GM21515 (cell line): ENCODE measurements at regions not wholly inside any gene's neighbourhood (a gene's known extent, or its start where the extent isn't known, plus 50 kb on each side); places are given as distances from the start of the nearest gene placed in this dataset.

Source experiments
- ATAC-seq: cut with Tn5 transposase; IDR thresholded peaks from one replicate; pipeline ENCODE4 v1.9.1; 2021; ENCODE audit not compliant: unreplicated experiment

- ATAC-seq = no peak
Observed at GRCh38 chr1:83596331-83596730, 402.6 kb downstream of the TTLL7 start.

DNA sequence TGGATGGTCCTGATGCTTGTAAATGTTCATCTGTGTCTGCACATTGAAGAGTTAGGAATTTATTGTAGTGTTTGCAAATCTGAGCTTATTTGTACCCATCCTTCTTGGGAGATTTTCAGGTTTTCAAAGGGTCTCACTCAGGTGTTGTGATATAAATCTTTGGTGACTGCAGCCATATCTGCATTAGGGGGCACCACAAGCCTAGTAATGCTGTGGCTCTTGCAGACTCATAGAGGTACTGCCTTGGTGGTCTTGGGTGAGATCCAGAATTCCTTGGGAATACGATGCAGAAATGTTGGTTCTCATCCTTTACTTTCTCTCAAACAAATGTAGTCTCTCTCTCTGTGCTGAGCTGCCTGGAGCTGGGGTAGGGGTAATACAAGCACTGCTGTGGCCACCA lies 405.9 kb downstream of the TTLL7 start:
- ATAC-seq = no peak

DNA sequence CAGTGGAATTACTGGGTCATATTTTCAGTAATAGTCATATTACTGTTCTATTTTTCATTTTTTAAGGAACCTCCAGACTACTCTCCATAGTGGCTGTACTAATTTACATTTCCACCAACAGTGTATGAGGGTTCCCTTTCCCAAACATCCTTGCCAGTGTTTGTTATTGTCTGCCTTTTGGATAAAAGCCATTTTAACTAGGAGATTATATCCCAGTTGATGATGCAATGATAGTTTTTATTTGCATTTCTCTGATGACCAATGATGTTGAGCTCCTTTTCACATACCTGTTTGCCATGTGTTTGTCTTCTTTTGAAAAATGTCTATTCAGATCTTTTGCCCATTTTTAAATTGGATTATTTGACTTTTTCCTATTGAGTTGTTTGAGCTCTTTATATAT lies 410.8 kb downstream of the TTLL7 start:
- ATAC-seq = no peak

GRCh38 chr1:83583351-83584014 lies 415.4 kb downstream of the TTLL7 start:
- no peak for ATAC-seq

DNA sequence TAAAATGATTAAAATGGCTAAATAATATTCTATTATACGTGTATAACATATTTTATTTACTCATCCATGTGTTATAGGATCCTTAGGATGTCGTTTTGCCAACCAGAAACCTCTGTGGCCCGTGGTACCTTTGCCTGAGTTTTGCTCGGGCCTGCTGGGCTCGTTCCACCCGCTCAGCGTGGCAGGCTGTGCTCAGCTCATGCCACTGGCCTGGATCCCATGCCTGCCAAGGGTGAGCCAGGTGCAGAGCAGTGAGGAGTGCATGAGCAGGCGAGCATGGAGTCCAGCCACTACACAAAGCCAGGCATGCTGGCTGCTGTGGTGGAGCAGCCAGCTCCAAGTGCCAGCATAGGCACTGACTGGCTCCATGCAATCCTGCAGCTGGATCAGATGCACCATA lies 417.2 kb downstream of the TTLL7 start:
- no peak for ATAC-seq

GRCh38 chr1:83574791-83575190 lies 424.1 kb downstream of the TTLL7 start:
- ATAC-seq = no peak

DNA sequence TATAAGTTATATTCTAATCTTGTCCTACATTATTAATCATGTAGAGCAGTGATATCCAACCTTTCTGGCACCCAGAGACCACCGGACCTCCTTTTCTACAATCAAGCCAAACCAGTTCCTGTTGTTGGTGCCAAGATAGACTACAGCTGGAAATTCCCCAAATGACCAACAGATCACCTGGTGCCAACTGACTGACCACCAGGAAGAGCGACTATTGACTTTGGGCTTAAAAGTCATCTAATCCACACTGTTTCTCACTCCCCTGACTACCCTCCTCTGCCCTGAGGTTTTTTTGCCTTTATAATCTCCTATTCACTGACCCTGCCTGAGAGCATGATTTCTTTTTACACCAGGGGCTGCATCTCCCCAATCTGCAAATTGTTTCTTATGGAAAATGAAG lies 425.2 kb downstream of the TTLL7 start:
- no peak for ATAC-seq

DNA sequence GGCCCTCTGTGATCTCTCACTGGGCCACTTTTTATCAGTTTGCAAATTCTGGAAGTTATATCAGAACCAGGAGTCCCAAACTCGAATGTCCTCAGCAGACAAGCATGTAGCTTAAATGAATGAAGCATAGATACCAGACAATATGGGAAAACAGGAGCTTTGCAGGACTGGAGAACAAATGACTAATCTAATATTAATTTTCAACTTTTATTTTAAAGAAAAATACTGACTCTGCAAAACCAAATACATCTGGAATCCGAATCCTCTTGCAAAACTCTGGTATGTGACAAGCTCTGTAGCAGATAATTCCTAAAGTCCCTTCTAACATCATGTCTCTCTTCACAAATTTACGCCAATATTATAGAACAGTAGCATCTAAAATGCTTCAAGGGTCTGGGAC lies 427.4 kb downstream of the TTLL7 start:
- no peak for ATAC-seq

GRCh38 chr1:83561346-83561745 lies 437.6 kb downstream of the TTLL7 start:
- ATAC-seq = no peak

DNA sequence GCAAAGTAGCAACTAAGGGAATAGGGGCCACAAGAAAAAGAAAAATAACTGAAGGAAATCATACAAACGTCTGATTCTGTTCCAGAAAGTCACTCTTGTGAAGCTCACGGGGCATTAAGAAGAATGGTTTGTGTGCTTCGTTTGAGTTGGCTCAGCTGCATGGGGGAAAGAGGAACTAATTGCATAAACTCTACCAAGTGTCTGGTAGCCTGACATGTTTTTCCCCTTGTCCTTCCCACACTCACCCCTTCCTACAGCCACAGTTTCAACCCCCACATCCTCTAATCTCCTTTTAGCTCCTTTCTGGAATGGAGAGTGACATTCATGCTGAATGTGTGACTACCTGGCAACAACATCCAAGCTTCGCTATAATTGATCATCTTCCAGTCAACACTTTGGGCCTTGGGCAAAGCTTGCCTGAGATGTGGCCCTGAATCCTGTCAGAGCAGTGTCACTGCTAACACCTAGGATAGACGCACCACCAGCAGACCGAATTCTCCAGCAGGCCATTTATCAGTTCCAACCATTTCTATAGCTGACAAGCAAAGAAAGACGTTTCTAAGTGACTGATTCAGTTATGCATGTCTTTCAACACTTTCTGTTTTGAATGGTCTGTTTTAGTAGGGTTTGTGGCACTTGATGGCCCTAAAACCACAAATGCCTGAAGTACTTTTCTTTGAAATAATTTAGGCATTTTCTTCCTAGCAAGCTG lies 439.6 kb downstream of the TTLL7 start:
- ATAC-seq = no peak

DNA sequence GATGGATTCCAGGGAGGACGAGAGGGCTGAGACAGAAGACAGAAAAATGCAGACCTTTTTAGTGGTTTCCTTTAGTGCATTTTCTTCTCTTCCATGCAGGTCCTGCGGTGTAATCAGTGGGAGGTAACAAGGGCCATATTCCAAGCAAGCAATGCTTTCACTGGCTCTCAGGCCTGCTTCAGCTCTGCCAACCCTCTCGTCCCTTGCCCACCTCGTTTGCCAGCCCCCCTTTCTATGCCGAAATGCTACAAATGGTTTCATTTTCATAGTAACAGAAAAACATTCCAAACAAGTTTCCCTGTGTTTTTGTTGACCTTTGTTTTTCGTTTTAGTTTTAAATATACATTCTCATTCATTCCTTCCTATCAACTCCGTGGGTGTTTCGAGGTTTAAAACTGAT lies 443.1 kb downstream of the TTLL7 start:
- ATAC-seq = no peak

DNA sequence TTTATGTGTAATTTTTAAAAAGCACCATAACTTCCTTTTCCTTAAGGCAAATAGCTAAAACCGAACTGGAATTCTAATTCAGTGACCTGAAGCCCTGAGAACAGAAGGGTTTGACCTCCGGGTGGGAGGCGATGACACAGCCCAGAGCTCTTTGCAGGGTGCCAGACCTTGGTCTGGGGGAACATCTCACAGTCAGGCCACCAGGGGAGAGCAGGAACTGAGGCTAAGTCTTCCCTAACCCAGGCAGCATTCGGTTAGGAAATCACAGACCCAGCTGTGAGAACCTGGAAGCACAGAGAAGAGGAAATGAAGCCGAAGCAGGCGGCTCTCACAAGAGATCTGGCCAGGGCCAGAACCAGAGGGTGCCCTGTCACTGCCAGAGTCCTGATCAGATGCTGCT lies 444.8 kb downstream of the TTLL7 start:
- ATAC-seq = no peak

DNA sequence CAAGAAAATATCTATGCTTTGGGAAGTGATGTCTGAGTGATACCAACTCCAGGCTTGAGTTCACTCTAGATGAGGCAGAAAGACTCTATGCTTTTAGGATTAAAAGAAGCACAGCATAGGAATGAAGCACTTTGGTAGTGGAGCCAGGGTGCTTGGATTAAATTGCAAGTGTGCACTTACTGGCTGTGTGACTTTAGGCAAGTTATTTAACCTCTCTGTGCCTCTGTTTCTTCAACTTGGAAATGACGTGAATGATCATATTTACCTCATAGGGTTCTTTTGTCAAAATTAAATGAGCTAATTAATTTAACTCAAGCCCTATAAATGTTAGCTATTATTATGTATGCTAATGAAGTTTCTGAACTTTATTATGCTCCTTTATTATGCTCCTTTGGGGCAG lies 446.1 kb downstream of the TTLL7 start:
- no peak for ATAC-seq

GRCh38 chr1:83548311-83548710 lies 450.6 kb downstream of the TTLL7 start:
- no peak for ATAC-seq

- ATAC-seq = no peak
Observed at GRCh38 chr1:83547901-83548300, 451.0 kb downstream of the TTLL7 start.

- ATAC-seq = no peak
Observed at GRCh38 chr1:83546874-83547273, 452.1 kb downstream of the TTLL7 start.

GRCh38 chr1:83545066-83545862 lies 453.7 kb downstream of the TTLL7 start:
- ATAC-seq = no peak

DNA sequence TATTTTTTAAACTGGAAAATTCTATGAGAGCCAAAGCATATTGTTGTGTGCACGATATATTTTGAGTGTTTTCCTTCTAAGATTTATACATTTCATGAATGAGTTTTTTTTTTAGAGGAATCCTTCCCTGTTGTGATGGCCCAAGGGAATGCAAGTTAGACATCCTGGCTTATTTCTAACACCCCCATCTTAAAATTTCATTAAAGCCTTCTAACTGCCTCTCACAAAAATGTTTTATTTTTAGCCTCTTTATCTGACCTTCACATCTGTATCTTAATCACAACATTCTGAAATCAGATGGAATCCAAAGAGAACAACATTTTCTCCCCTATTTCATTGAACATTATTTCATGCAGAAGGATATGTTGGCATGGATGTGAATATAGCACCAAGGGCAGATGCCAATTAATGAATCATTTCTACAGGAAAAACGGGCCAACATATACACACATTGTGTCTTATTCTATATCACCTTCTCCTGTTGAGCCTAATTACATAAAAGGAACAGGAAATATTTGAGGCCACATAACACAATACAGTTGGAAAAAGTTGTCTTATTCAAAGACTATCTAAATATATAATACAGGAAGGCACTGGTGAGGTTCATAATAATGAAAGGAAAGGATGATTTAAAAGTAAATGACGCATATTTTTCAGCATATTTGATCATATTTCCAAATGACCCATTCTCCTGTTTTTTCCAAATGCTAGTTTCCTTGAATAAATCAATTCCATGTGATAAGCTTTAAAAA lies 455.5 kb downstream of the TTLL7 start:
- ATAC-seq = no peak

- ATAC-seq = no peak
Observed at GRCh38 chr1:83531521-83532309, 467.2 kb downstream of the TTLL7 start.

DNA sequence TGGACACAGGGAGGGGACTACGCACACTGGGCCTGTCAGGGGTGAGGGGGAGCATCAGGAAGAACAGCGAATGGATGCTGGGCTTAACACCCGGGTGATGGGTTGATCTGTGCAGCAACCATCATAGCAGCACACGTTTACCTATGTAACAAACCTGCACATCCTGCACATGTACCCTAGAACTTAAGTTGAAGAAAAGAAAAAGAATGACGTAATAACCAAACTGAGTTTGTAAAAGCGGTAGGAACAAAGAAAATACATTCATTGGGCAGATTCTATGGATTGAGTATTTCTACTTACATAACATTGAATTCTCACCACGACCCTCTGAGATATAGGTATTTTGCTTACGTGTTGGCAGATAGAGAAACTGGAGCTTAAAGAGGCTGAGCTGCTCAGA lies 468.4 kb downstream of the TTLL7 start:
- no peak for ATAC-seq

DNA sequence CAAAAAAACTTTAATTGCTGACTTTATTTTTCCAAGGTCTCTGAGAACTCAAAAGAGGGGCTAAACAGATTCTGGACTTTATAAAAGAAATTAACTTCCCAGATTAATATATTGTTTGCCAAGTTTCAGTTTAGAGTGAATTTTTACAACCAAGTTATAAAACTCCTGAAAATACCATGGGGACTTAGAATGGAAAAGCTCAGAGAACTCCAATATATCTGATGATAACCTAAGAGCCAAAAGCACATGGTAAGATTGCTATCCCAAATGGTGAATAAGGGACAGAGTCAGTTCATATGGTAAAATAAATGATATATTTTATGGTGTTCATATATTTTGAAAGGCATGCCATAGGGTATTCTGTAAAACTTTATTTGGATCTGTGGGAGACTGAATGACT lies 470.9 kb downstream of the TTLL7 start:
- ATAC-seq = no peak
